Smooth muscle cell (in vitro differentiated cells): ENCODE measurements at regions not wholly inside any gene's neighbourhood (a gene's known extent, or its start where the extent isn't known, plus 50 kb on each side); places are given as distances from the start of the nearest gene placed in this dataset.

ENCODE experiments used
- DNase-seq: peaks from one replicate; lab custom pipeline; 2025; ENCODE audit not compliant: unreplicated experiment; lab: John Stamatoyannopoulos, UW
- H2AFZ ChIP-seq: fragments of 200-600 bp; sonication (generic); 2 replicates; pipeline ENCODE4 v1.6.0; 2016; ENCODE audit warnings: antibody characterized with exemption, low read depth, mild to moderate bottlenecking
- H3F3A ChIP-seq: fragments of 200-600 bp; sonication (generic); 2 replicates; pipeline ENCODE4 v1.6.0; 2017; ENCODE audit warnings: antibody characterized with exemption, low read depth
- H3K27ac ChIP-seq: fragments of 200-600 bp; sonication (generic); 2 replicates; pipeline ENCODE4 v1.5.1; 2016; ENCODE audit warnings: low read depth, mild to moderate bottlenecking
- H3K27me3 ChIP-seq: fragments of 200-600 bp; sonication (generic); 2 replicates; pipeline ENCODE4 v1.6.1; 2016; ENCODE audit warnings: low read depth, mild to moderate bottlenecking
- H3K36me3 ChIP-seq: fragments of 200-600 bp; sonication (generic); 2 replicates; pipeline ENCODE4 v1.5.1; 2016; ENCODE audit warnings: low read depth
- H3K4me1 ChIP-seq: fragments of 200-600 bp; sonication (generic); 2 replicates; pipeline ENCODE4 v1.5.1; 2016; ENCODE audit warnings: low read depth
- H3K4me2 ChIP-seq: fragments of 200-600 bp; sonication (generic); 2 replicates; pipeline ENCODE4 v1.6.0; 2016; ENCODE audit warnings: mild to moderate bottlenecking
- H3K4me3 ChIP-seq: fragments of 200-600 bp; sonication (generic); 2 replicates; pipeline ENCODE4 v1.5.1; 2016; ENCODE audit warnings: mild to moderate bottlenecking
- H3K79me2 ChIP-seq: fragments of 200-600 bp; sonication (generic); 2 replicates; pipeline ENCODE4 v1.6.0; 2016; ENCODE audit warnings: low read depth, mild to moderate bottlenecking
- H3K9ac ChIP-seq: fragments of 200-600 bp; sonication (generic); 2 replicates; pipeline ENCODE4 v1.6.0; 2016; ENCODE audit warnings: low read depth
- H3K9me3 ChIP-seq: fragments of 200-600 bp; sonication (generic); replicated peaks from 2 replicates; pipeline ENCODE4 v1.5.1; 2016; ENCODE audit warnings: low read depth
- H4K20me1 ChIP-seq: fragments of 200-600 bp; sonication (generic); 2 replicates; pipeline ENCODE4 v1.6.0; 2016; ENCODE audit warnings: low read depth
- CTCF ChIP-seq: fragments of 200-600 bp; sonication (generic); IDR thresholded peaks from 2 replicates; pipeline ENCODE4 v1.5.1; 2017; ENCODE audit warnings: borderline replicate concordance, mild to moderate bottlenecking, antibody characterized with exemption; ENCODE audit not compliant: insufficient read depth, poor library complexity, severe bottlenecking
- WGBS: methylation state at CpG from one replicate; pipeline ENCODE4 v1.1.7; 2016; ENCODE audit warnings: low lambda C conversion rate; 5-methylcytosine and 5-hydroxymethylcytosine counted together

- H2AFZ ChIP-seq, result no peak overlapping the region
- TF ChIP-seq CTCF, result no peak
- DNase-seq, result no peak
Measured at GRCh38 chr12:5096241-5096924, 52.7 kb downstream of the KCNA5 start.

GRCh38 chr12:5097786-5098185, 54.1 kb downstream of the KCNA5 start:
- no peak for DNase-seq
- H3K9ac ChIP-seq, result no peak overlapping the region
- H2AFZ ChIP-seq, result no peak overlapping the region
- no peaks in the 10 kb centered on the region for H3K79me2 ChIP-seq
- no peak overlapping the region for H3K4me2 ChIP-seq
- H4K20me1 ChIP-seq, result no peaks in the 10 kb centered on the region
- H3K27ac ChIP-seq, result no peak overlapping the region
- no peak for TF ChIP-seq CTCF
- WGBS, result 90% methylated on average over 6 of the region's 6 CpGs
- no peak overlapping the region for H3K4me3 ChIP-seq
- H3K27me3 ChIP-seq, result no peaks in the 10 kb centered on the region
- H3K4me1 ChIP-seq, result no peaks in the 10 kb centered on the region
- no peaks in the 10 kb centered on the region for H3K36me3 ChIP-seq
- peaks cover 6% of the 10 kb centered on the region for H3F3A ChIP-seq
- no peaks in the 10 kb centered on the region for H3K9me3 ChIP-seq

More at GRCh38 chr12:5096241-5096924, 52.7 kb downstream of the KCNA5 start:
- no peaks in the 10 kb centered on the region for H3K79me2 ChIP-seq
- no peaks in the 10 kb centered on the region for H3K36me3 ChIP-seq
- no peak overlapping the region for H3K9ac ChIP-seq
- H3K4me2 ChIP-seq, result no peak overlapping the region
- no peak overlapping the region for H3K27ac ChIP-seq
- no peaks in the 10 kb centered on the region for H3K4me1 ChIP-seq
- no peaks in the 10 kb centered on the region for H3K27me3 ChIP-seq
- no peaks in the 10 kb centered on the region for H3K9me3 ChIP-seq
- no peaks in the 10 kb centered on the region for H3F3A ChIP-seq
- no peak overlapping the region for H3K4me3 ChIP-seq
- H4K20me1 ChIP-seq, result no peaks in the 10 kb centered on the region
- WGBS, result 79% methylated on average over 8 of the region's 8 CpGs

GRCh38 chr12:5099136-5099535, 55.5 kb downstream of the KCNA5 start:
- no peaks in the 10 kb centered on the region for H3K79me2 ChIP-seq
- H3K9ac ChIP-seq, result no peak overlapping the region
- no peaks in the 10 kb centered on the region for H3K36me3 ChIP-seq
- no peak overlapping the region for H3K27ac ChIP-seq
- H3K4me2 ChIP-seq, result no peak overlapping the region
- no peak for DNase-seq
- H3K4me1 ChIP-seq, result peaks cover 1% of the 10 kb centered on the region
- H3K9me3 ChIP-seq, result no peaks in the 10 kb centered on the region
- no peak for TF ChIP-seq CTCF
- no peaks in the 10 kb centered on the region for H3K27me3 ChIP-seq
- H2AFZ ChIP-seq, result no peak overlapping the region
- no peaks in the 10 kb centered on the region for H4K20me1 ChIP-seq
- H3F3A ChIP-seq, result peaks cover 11% of the 10 kb centered on the region
- 95% methylated on average over 13 of the region's 13 CpGs for WGBS
- no peak overlapping the region for H3K4me3 ChIP-seq

GRCh38 chr12:5099591-5099990, 55.9 kb downstream of the KCNA5 start:
- H4K20me1 ChIP-seq, result no peaks in the 10 kb centered on the region
- H2AFZ ChIP-seq, result no peak overlapping the region
- H3K79me2 ChIP-seq, result no peaks in the 10 kb centered on the region
- no peak overlapping the region for H3K4me3 ChIP-seq
- no peaks in the 10 kb centered on the region for H3K27me3 ChIP-seq
- H3K9me3 ChIP-seq, result no peaks in the 10 kb centered on the region
- peaks cover 11% of the 10 kb centered on the region for H3F3A ChIP-seq
- H3K27ac ChIP-seq, result no peak overlapping the region
- no peak for DNase-seq
- no peak overlapping the region for H3K4me2 ChIP-seq
- no peak for TF ChIP-seq CTCF
- peaks cover 6% of the 10 kb centered on the region for H3K4me1 ChIP-seq
- WGBS, result 84% methylated on average over 7 of the region's 7 CpGs
- no peaks in the 10 kb centered on the region for H3K36me3 ChIP-seq
- H3K9ac ChIP-seq, result no peak overlapping the region
